Neuronal stem cell (in vitro differentiated cells): ENCODE measurements at regions not wholly inside any gene's neighbourhood (a gene's known extent, or its start where the extent isn't known, plus 50 kb on each side); places are given as distances from the start of the nearest gene placed in this dataset.

ENCODE experiments used
- DNase-seq: peaks from one replicate; pipeline ENCODE4 v3.0.0-alpha.2; 2013; ENCODE audit warnings: low spot score
- H2AFZ ChIP-seq: one replicate; pipeline ENCODE4 v1.6.1; 2013; ENCODE audit warnings: mild to moderate bottlenecking, low read length, inconsistent platforms
- H2AK5ac ChIP-seq: 2 replicates; pipeline ENCODE4 v1.6.1; 2013; ENCODE audit warnings: low read depth, mild to moderate bottlenecking, inconsistent platforms, low read length, moderate library complexity, mixed read lengths
- H2BK120ac ChIP-seq: 2 replicates; pipeline ENCODE4 v1.6.1; 2013; ENCODE audit warnings: low read depth, mild to moderate bottlenecking, inconsistent platforms, low read length, moderate library complexity, mixed read lengths
- H2BK12ac ChIP-seq: one replicate; pipeline ENCODE4 v1.6.1; 2013; ENCODE audit warnings: low read length, inconsistent platforms
- H2BK15ac ChIP-seq: 2 replicates; pipeline ENCODE4 v1.6.1; 2013; ENCODE audit warnings: mild to moderate bottlenecking, low read length, inconsistent platforms, mixed read lengths
- H2BK5ac ChIP-seq: one replicate; pipeline ENCODE4 v1.6.1; 2013; ENCODE audit warnings: inconsistent platforms, mild to moderate bottlenecking, low read length, moderate library complexity
- H3K14ac ChIP-seq: one replicate; pipeline ENCODE4 v1.6.1; 2013; ENCODE audit warnings: low read length, inconsistent platforms
- H3K18ac ChIP-seq: 2 replicates; pipeline ENCODE4 v1.6.1; 2013; ENCODE audit warnings: low read length, inconsistent platforms
- H3K23ac ChIP-seq: 2 replicates; pipeline ENCODE4 v1.6.1; 2013; ENCODE audit warnings: low read depth, mild to moderate bottlenecking, mixed read lengths, low read length, inconsistent platforms; ENCODE audit not compliant: poor library complexity
- H3K27ac ChIP-seq: replicated peaks from 3 replicates; pipeline ENCODE4 v1.5.1; 2013; ENCODE audit warnings: low read length, inconsistent platforms
- H3K27me3 ChIP-seq, 3 experiments: 2 replicates each; pipeline ENCODE4 v1.6.1; 2013; ENCODE audit warnings: low read length in 3 of 3, mild to moderate bottlenecking in 2 of 3, inconsistent platforms in 1 of 3, low read depth in 1 of 3, mixed read lengths in 1 of 3, moderate library complexity in 1 of 3; ENCODE audit not compliant: control insufficient read depth in 3 of 3, insufficient read depth in 3 of 3
- H3K36me3 ChIP-seq, 2 donors: replicated peaks in 1 of 2; 2 replicates each; pipeline ENCODE4 v1.6.1; 2013; ENCODE audit warnings: low read length in 2 of 2; ENCODE audit not compliant: control insufficient read depth in 2 of 2, insufficient read depth in 2 of 2
- H3K4ac ChIP-seq: 2 replicates; pipeline ENCODE4 v1.6.1; 2013; ENCODE audit warnings: inconsistent platforms, mild to moderate bottlenecking, low read length, moderate library complexity
- H3K4me1 ChIP-seq, 2 donors: 1 replicate in 1 of 2; 2 replicates in 1 of 2; pipeline ENCODE4 v1.6.1; 2013; ENCODE audit warnings: low read length in 2 of 2, low read depth in 1 of 2; ENCODE audit not compliant: control insufficient read depth in 2 of 2, insufficient read depth in 1 of 2
- H3K4me2 ChIP-seq: one replicate; pipeline ENCODE4 v1.6.1; 2013; ENCODE audit warnings: mild to moderate bottlenecking, low read length, inconsistent platforms; ENCODE audit not compliant: insufficient read depth, poor library complexity, severe bottlenecking
- H3K4me3 ChIP-seq, 2 donors: 2 replicates each; pipeline ENCODE4 v1.5.1; 2013; ENCODE audit warnings: low read length in 2 of 2, mild to moderate bottlenecking in 2 of 2, inconsistent platforms in 1 of 2, moderate library complexity in 1 of 2
- H3K79me1 ChIP-seq: one replicate; pipeline ENCODE4 v1.6.1; 2013; ENCODE audit warnings: low read depth, mild to moderate bottlenecking, inconsistent platforms, low read length, moderate library complexity
- H3K9ac ChIP-seq: one replicate; pipeline ENCODE4 v1.6.1; 2013; ENCODE audit warnings: mild to moderate bottlenecking, low read depth, low read length, inconsistent platforms; ENCODE audit not compliant: poor library complexity
- H3K9me3 ChIP-seq, 2 donors: replicated peaks in 1 of 2; 2 replicates each; pipeline versions ENCODE3 to v1.6.1; 2013; ENCODE audit warnings: low read length in 2 of 2, mild to moderate bottlenecking in 2 of 2, inconsistent platforms in 1 of 2, low read depth in 1 of 2, mixed read lengths in 1 of 2, moderate library complexity in 1 of 2; ENCODE audit not compliant: control insufficient read depth in 2 of 2, insufficient read depth in 1 of 2
- H4K8ac ChIP-seq: one replicate; pipeline ENCODE4 v1.6.1; 2013; ENCODE audit warnings: low read depth, mild to moderate bottlenecking, inconsistent platforms, low read length, moderate library complexity
- H4K91ac ChIP-seq: one replicate; pipeline ENCODE4 v1.6.1; 2013; ENCODE audit warnings: low read length, low read depth, mild to moderate bottlenecking, inconsistent platforms; ENCODE audit not compliant: poor library complexity
- WGBS, 2 donors: extraction: QIAGEN DNeasy Blood & Tissue Kit; methylation state at CpG; one replicate each; pipeline ENCODE4 v1.1.7; 2013; ENCODE audit warnings: missing lambda C conversion rate in 2 of 2, mixed read lengths in 1 of 2; ENCODE audit not compliant: insufficient read length in 2 of 2, insufficient replicate concordance in 1 of 2; ENCODE audit errors: extremely low coverage in 2 of 2; 5-methylcytosine and 5-hydroxymethylcytosine counted together

GRCh38 chr9:91143642-91144041 lies 218.1 kb downstream of the AUH start:
- no peak overlapping the region for H3K27ac ChIP-seq
- no peak overlapping the region for H2AFZ ChIP-seq
- no peak overlapping the region for H3K23ac ChIP-seq
- H3K9ac ChIP-seq = no peak overlapping the region
- H2BK12ac ChIP-seq = no peak overlapping the region
- no peaks in the 10 kb centered on the region for H3K9me3 ChIP-seq
- H3K4ac ChIP-seq = no peak overlapping the region
- no peaks in the 10 kb centered on the region for H3K36me3 ChIP-seq
- no peak overlapping the region for H2BK120ac ChIP-seq
- no CpG with 5 or more reads among the region's 3 CpGs for WGBS, 2 donors
- H3K14ac ChIP-seq = no peak overlapping the region
- no peaks in the 10 kb centered on the region for H3K79me1 ChIP-seq
- no peak overlapping the region for H2AK5ac ChIP-seq
- no peak overlapping the region for H2BK5ac ChIP-seq
- H3K27me3 ChIP-seq = no peaks in the 10 kb centered on the region
- no peak overlapping the region for H3K18ac ChIP-seq
- no peak overlapping the region for H4K91ac ChIP-seq
- no peak overlapping the region for H3K4me2 ChIP-seq
- H3K4me1 ChIP-seq = peaks cover 0 to 4% of the 10 kb centered on the region in 2 donors
- no peak for DNase-seq
- no peak overlapping the region for H4K8ac ChIP-seq
- no peak overlapping the region for H2BK15ac ChIP-seq
- no peak overlapping the region for H3K4me3 ChIP-seq

- Histone ChIP-seq H3K4me3 (peak overlapping the region in 1 of 2 donors; percentile 48), H3K9me3 (no peaks in the 10 kb centered on the region), H2AK5ac (no peak overlapping the region), H4K8ac (no peak overlapping the region), H3K79me1 (no peaks in the 10 kb centered on the region), H3K4ac (no peak overlapping the region), H2AFZ (no peak overlapping the region), H3K18ac (no peak overlapping the region), H4K91ac (no peak overlapping the region), H3K23ac (no peak overlapping the region), H2BK120ac (no peak overlapping the region), H2BK5ac (no peak overlapping the region), H3K4me2 (no peak overlapping the region), H3K27ac (no peak overlapping the region), H3K4me1 (peaks cover 0 to 4% of the 10 kb centered on the region in 2 donors), H2BK15ac (no peak overlapping the region), H2BK12ac (no peak overlapping the region), H3K14ac (no peak overlapping the region), H3K9ac (no peak overlapping the region), H3K27me3 (no peaks in the 10 kb centered on the region), H3K36me3 (no peaks in the 10 kb centered on the region)
- DNase-seq = no peak
- no CpG with 5 or more reads among the region's 3 CpGs for WGBS, 2 donors
Measured at GRCh38 chr9:91144769-91145168, 216.9 kb downstream of the AUH start.

DNA sequence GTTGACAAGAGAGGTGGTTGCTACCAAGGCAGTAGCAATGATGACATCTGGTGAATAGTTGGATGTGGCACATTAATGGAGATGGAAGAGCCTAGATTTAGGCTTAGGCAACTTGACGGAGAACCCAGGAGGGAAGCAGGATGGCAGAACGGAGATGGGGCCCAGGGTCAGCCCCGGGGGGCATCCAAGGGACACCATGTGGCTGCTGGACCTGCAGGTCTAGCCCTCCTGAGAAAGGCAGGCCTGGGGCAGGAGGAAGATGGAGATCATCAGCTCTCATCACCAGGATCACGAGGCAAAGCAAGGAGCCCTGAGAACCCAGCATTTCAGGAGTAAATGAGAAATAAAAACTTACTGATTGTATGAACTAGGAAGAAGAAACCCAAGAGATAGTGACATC lies 216.2 kb downstream of the AUH start:
- no peak overlapping the region for H3K27ac ChIP-seq
- H3K79me1 ChIP-seq = no peaks in the 10 kb centered on the region
- no peak overlapping the region for H2BK5ac ChIP-seq
- peaks cover 0 to 4% of the 10 kb centered on the region in 2 donors for H3K4me1 ChIP-seq
- H2BK15ac ChIP-seq = no peak overlapping the region
- H2BK12ac ChIP-seq = no peak overlapping the region
- H3K18ac ChIP-seq = no peak overlapping the region
- H3K9me3 ChIP-seq = no peaks in the 10 kb centered on the region
- no peak overlapping the region for H3K9ac ChIP-seq
- H3K23ac ChIP-seq = no peak overlapping the region
- H3K4ac ChIP-seq = no peak overlapping the region
- WGBS, 2 donors = no CpG with 5 or more reads among the region's 4 CpGs
- no peak for DNase-seq
- H4K8ac ChIP-seq = no peak overlapping the region
- no peaks in the 10 kb centered on the region for H3K27me3 ChIP-seq
- H2BK120ac ChIP-seq = no peak overlapping the region
- H3K14ac ChIP-seq = no peak overlapping the region
- H4K91ac ChIP-seq = no peak overlapping the region
- no peak overlapping the region for H3K4me2 ChIP-seq
- H2AK5ac ChIP-seq = no peak overlapping the region
- H3K4me3 ChIP-seq = no peak overlapping the region
- H3K36me3 ChIP-seq = no peaks in the 10 kb centered on the region
- H2AFZ ChIP-seq = no peak overlapping the region

DNA sequence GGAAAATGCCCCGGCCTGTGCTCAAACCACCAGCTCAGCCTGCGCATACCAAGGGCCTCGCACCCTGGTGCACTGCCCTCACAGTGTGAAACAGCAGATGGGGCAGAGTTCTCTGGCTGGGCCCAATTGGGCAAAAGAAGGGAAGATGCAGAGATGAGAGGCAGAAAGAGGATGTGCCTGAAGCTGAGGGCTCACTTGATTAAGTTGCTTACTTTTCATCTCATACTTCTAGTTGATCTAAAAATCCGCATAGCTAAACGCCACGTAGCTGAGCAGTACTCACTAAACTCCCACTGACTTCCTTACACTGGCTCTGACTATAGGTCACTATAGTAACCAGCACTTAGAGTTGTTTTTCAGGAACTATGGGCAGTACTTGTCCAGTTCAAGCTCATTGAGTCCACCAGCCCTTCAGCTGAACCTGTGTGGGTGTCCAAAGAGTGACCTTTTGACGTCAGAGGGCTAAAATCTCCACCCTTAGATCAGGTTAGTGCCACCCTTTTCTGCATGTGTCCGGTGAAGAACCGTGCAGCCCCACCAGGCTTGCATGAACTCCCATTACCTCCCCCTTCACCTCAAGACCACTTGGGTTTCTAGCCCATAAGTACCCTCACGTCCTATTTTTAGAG lies 215.2 kb downstream of the AUH start:
- H2BK15ac ChIP-seq = no peak overlapping the region

More for the DNA sequence above, 215.2 kb downstream of the AUH start:
- Histone ChIP-seq H3K27me3 (no peaks in the 10 kb centered on the region), H3K9ac (no peak overlapping the region), H2AK5ac (no peak overlapping the region), H4K8ac (no peak overlapping the region), H3K9me3 (no peaks in the 10 kb centered on the region), H3K36me3 (no peaks in the 10 kb centered on the region), H2BK120ac (no peak overlapping the region), H3K4me3 (no peak overlapping the region), H3K4me1 (peaks cover 0 to 3% of the 10 kb centered on the region in 2 donors), H2AFZ (no peak overlapping the region), H3K14ac (no peak overlapping the region), H2BK5ac (no peak overlapping the region), H3K27ac (no peak overlapping the region), H2BK12ac (no peak overlapping the region), H3K4me2 (no peak overlapping the region), H3K23ac (no peak overlapping the region), H3K4ac (no peak overlapping the region), H3K18ac (no peak overlapping the region), H3K79me1 (no peaks in the 10 kb centered on the region), H4K91ac (no peak overlapping the region)
- WGBS, 2 donors = no CpG with 5 or more reads among the region's 10 CpGs
- no peak for DNase-seq
